Activated gamma-delta T cell treated with Interleukin-2 at 50 U/mL for 16 hours (primary cell): ENCODE measurements at regions not wholly inside any gene's neighbourhood (a gene's known extent, or its start where the extent isn't known, plus 50 kb on each side); places are given as distances from the start of the nearest gene placed in this dataset.

Experiments
- DNase-seq: peaks from one replicate; pipeline ENCODE4 v3.0.0-alpha.2; 2020

GRCh38 chr13:106987427-106987785, 419.5 kb upstream of the ARGLU1 start:
- DNase-seq: no peak

GRCh38 chr13:106986687-106987426, 418.9 kb upstream of the ARGLU1 start:
- no peak for DNase-seq

GRCh38 chr13:106986033-106986484, 418.1 kb upstream of the ARGLU1 start:
- no peak for DNase-seq

DNA sequence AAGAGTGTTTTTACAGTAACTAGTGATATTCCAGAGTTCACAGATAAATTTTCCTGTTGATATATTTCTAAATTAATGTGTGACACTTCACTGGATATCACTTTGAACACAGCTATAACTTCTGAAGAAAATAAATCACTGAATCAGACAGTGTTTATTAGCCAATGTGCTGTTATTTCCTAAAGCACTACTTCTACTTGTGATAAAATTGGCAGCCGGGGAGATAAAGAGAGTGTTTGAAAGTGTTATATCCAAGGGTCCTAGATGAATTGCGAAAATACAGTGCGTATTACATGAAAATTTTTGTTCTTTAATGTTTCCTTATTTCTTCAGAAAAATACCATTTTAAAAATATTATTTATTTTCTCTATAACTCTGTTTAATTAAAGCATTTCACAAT, 417.5 kb upstream of the ARGLU1 start:
- DNase-seq: no peak

DNA sequence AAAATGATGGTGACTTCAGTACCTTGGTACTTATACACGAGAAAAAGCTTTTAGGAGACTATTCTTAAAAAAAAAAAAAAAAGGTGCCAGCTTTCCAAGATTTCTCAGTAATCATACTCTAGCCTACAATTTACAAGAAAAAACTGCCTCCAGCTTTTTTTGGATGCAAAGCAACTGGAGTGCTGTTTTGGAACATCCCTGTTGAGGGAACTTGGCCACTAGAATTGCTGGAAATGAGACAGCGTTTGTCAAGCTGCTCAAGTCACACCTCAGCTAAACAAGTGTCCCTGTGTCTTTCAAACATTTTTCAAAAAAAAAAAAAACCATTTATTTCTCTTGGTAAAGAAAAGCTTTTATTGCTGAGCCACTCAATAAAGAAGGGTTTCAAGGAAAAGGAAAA, 413.1 kb upstream of the ARGLU1 start:
- DNase-seq: no peak

DNA sequence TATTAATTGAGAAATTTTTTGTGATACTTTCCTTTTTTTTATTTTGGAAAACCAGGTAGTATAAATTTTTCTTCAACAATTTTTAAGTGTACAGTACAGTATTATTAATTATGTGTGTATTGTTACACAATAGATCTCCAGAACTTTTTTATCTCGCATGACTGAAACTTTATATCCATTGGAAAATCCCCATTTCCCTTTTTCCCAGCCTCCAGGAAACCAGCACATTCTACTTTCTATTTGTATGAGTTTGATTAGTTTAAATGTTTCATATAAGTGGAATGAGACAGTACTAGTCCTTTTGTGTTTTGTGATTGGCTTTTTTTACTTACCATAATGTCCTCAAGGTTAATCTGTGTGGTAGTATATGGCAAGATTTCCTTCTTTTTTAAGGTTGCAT, 399.5 kb upstream of the ARGLU1 start:
- no peak for DNase-seq

GRCh38 chr13:106963151-106963550, 395.2 kb upstream of the ARGLU1 start:
- no peak for DNase-seq

- DNase-seq: no peak
Observed at GRCh38 chr13:106961651-106962050, 393.7 kb upstream of the ARGLU1 start.

- no peak for DNase-seq
Observed at GRCh38 chr13:106961216-106961615, 393.3 kb upstream of the ARGLU1 start.

DNA sequence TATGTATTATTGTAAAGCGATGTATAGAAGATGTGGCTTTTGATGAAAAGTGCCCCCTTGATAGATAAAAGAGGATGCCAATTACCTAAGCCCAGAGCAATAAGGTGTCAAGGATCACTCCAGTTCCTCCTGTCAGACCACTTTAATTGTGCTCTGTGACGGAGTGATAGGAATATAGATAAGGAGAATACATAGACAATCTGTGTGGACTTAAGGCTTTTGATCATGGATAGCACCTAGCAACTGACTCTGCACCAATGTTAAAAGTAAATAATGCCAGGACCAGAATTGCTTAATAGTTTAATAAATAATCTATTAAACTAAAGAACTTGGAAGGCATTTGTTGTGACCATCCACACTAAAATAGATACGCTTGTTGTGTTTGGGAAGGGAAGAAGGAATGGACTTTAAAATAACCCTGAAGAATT, 390.7 kb upstream of the ARGLU1 start:
- DNase-seq: no peak

- DNase-seq: no peak
Observed at GRCh38 chr13:106942563-106942962, 374.6 kb upstream of the ARGLU1 start.

GRCh38 chr13:106941779-106942178, 373.8 kb upstream of the ARGLU1 start:
- DNase-seq: no peak

DNA sequence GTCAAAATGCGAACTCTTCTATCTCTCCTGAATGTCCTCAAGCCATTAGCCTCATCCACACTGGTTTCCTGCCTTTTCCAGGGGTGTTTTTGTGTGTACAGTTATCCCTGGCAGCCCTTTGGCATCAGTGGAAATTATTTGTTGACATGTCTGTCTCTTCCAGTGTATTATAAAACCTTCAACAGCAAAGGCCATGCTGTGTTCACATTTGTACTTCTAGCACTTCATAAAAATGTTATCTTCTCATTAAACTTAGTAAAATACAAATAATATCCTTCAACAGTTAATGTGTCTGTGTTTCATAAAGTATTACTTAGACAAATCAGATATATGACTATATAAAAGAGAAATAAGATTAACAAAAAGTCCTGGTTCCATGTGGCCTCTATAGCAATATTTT, 359.5 kb upstream of the ARGLU1 start:
- no peak for DNase-seq

GRCh38 chr13:106922384-106922783, 354.4 kb upstream of the ARGLU1 start:
- DNase-seq: no peak

GRCh38 chr13:106919638-106920037, 351.7 kb upstream of the ARGLU1 start:
- DNase-seq: no peak

DNA sequence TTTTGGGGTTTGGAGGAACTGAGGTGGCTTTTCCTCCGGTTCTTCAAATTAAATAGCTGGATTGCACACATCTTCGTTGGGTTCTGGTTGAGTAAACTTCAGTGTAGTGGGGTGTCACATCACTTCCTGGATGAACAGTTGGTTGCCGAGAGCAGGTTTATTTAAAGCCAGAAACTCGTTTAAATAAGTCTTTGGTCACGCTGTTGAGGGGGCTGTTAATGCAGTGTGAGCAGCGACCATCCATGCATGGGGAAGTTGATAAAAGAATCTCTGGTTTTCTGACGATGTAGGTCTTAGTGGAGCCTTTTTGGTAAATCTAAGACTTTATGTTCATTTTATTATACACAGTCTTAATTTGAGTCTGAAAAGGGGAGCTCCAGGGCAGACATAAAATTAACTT, 351.2 kb upstream of the ARGLU1 start:
- DNase-seq: no peak

- DNase-seq: no peak
Observed at GRCh38 chr13:106918557-106918860, 350.6 kb upstream of the ARGLU1 start.

DNA sequence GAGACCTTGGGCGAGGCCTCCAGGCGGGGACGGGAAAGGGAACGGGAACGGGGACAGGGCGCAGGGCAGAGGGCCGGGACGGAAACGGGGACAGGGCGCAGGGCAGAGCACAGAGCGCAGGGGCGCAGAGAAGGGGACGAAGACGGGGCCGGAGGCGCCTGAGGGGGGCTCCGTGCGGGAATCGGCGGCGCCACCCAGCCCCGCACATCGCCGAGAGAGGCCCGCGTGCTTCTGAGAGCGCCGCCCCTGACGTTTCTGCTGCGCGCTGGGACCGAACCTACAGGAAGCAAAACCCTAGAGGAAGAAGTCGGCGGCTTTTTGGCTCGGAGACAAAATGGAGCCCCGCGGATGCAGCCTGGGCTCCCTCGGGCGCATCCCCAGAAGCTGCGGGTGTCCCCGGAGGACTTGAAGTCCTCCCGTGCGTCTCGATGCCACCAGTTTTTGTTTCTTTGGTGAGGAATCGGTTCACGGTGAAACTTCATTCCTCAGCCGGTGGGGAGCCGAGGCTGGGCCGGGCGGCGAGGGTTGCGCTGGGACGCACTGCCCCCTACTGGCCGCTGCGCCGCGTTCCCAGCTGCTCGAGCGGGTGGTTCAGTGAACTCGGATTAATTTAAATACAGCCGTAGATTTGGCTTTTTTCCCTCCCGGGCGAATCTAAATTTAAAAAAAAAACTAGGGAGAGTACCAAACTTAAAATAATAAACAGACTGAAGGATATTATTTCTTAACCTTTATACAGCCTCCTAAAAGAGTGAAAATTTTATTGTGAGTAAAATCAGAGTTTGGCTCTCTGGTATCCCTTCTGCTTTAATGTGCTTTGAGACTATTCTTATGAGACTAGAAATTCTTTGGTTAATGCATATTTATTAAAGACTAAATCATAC, 350.0 kb upstream of the ARGLU1 start:
- DNase-seq: peak; percentile 32

GRCh38 chr13:106917024-106917571, 349.2 kb upstream of the ARGLU1 start:
- no peak for DNase-seq

- no peak for DNase-seq
Observed at GRCh38 chr13:106916329-106916976, 348.5 kb upstream of the ARGLU1 start.

DNA sequence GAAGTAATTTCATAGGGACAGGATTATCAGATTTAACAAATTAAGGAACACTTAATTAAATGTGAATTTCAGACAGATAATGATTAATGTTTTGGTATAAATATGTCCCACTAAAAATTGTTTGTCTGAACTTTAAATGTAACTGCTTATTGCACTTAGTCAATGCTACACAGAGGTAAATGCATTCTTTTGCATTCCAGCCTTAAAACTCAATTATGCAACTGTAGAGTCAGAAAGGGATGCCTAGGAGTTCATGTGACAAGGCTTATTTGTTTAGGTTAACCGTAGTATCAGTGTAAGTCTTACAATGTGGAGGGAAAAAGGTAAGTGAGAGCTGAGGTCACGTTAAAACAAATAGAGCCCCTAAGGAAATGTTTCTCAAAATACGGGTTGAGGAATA, 347.2 kb upstream of the ARGLU1 start:
- DNase-seq: no peak

GRCh38 chr13:106911627-106912026, 343.7 kb upstream of the ARGLU1 start:
- DNase-seq: no peak

GRCh38 chr13:106911020-106911419, 343.1 kb upstream of the ARGLU1 start:
- DNase-seq: no peak
